ENCODE measurements at regions not wholly inside any gene's neighbourhood (a gene's known extent, or its start where the extent isn't known, plus 50 kb on each side); places are given as distances from the start of the nearest gene placed in this dataset.

- no peak for DNase-seq
Measured at GRCh38 chr13:107736170-107736569, 479.2 kb downstream of the LIG4 start.

GRCh38 chr13:107734891-107735625 is 480.3 kb downstream of the LIG4 start:
- no peak for DNase-seq

- no peak for DNase-seq
Measured at GRCh38 chr13:107733276-107733675, 482.1 kb downstream of the LIG4 start.

GRCh38 chr13:107730813-107731212 is 484.5 kb downstream of the LIG4 start:
- DNase-seq: no peak

GRCh38 chr13:107721125-107721869 is 494.0 kb downstream of the LIG4 start:
- DNase-seq: no peak

GRCh38 chr13:107716741-107717140 is 498.6 kb downstream of the LIG4 start:
- no peak for DNase-seq

GRCh38 chr13:107716241-107716640 is 499.1 kb downstream of the LIG4 start:
- DNase-seq: no peak

- no peak for DNase-seq
Measured at GRCh38 chr13:107715496-107715895, 499.8 kb downstream of the LIG4 start.

GRCh38 chr13:107713314-107713713 is 502.0 kb downstream of the LIG4 start:
- no peak for DNase-seq

- DNase-seq: no peak
Measured at GRCh38 chr13:107712145-107712860, 503.0 kb downstream of the LIG4 start.

GRCh38 chr13:107690181-107690580 is 525.2 kb downstream of the LIG4 start:
- DNase-seq: no peak

- DNase-seq: no peak
Measured at GRCh38 chr13:107685876-107686275, 529.5 kb downstream of the LIG4 start.

GRCh38 chr13:107681600-107681999 is 533.7 kb downstream of the LIG4 start:
- DNase-seq: no peak

- DNase-seq: no peak
Measured at GRCh38 chr13:107680115-107680514, 535.2 kb downstream of the LIG4 start.

- no peak for DNase-seq
Measured at GRCh38 chr13:107678075-107678689, 537.2 kb downstream of the LIG4 start.

GRCh38 chr13:107675847-107676550 is 539.3 kb downstream of the LIG4 start:
- DNase-seq: no peak

- no peak for DNase-seq
Measured at GRCh38 chr13:107669391-107669993, 545.8 kb downstream of the LIG4 start.

GRCh38 chr13:107665926-107666458 is 549.3 kb downstream of the LIG4 start:
- DNase-seq: no peak

- no peak for DNase-seq
Measured at GRCh38 chr13:107650081-107650701, 565.1 kb downstream of the LIG4 start.

GRCh38 chr13:107649079-107649478 is 566.3 kb downstream of the LIG4 start:
- no peak for DNase-seq

- no peak for DNase-seq
Measured at GRCh38 chr13:107644136-107644535, 571.2 kb downstream of the LIG4 start.

Measured in activated T-cell treated with anti-CD3 and anti-CD28 coated beads for 4 hours (primary cell).